WTC11 (cell line): ENCODE measurements at regions not wholly inside any gene's neighbourhood (a gene's known extent, or its start where the extent isn't known, plus 50 kb on each side); places are given as distances from the start of the nearest gene placed in this dataset.

Experiments used
- ATAC-seq: fragments of 200-7000 bp; cut with Tn5 transposase; 2 replicates; pipeline ENCODE4 v1.10.0; 2021; ENCODE audit warnings: mild to moderate bottlenecking, moderate library complexity
- CTCF ChIA-PET: fragments of 300-600 bp; sonication (Branson Sonifier 250); formaldehyde crosslinking; loops from one replicate; lab custom pipeline; 2021; ENCODE audit warnings: antibody characterized with exemption; lab: Charles Lee
- POLR2A ChIA-PET: fragments of 350-600 bp; sonication (Branson Sonifier 250); formaldehyde crosslinking; loops from one replicate; lab custom pipeline; 2021; ENCODE audit warnings: antibody characterized with exemption; lab: Charles Lee
- DNase-seq: peaks from one replicate; pipeline ENCODE4 v3.0.0; 2021; ENCODE audit warnings: low spot score
- H3K27ac Mint-ChIP-seq: 2 replicates; pipeline ENCODE4 v1.8.0; 2021; ENCODE audit warnings: mixed read lengths
- H3K27me3 Mint-ChIP-seq: 2 replicates; pipeline ENCODE4 v1.8.0; 2021; ENCODE audit warnings: low read depth, mild to moderate bottlenecking, moderate library complexity, mixed read lengths
- H3K36me3 Mint-ChIP-seq: 2 replicates; pipeline ENCODE4 v1.8.0; 2021; ENCODE audit warnings: mixed read lengths
- H3K4me1 Mint-ChIP-seq: 2 replicates; pipeline ENCODE4 v1.8.0; 2022; ENCODE audit warnings: mixed read lengths
- H3K4me3 Mint-ChIP-seq: 2 replicates; pipeline ENCODE4 v1.8.0; 2021; ENCODE audit warnings: mild to moderate bottlenecking, moderate library complexity, mixed read lengths
- H3K9me3 Mint-ChIP-seq: 2 replicates; pipeline ENCODE4 v1.8.0; 2021; ENCODE audit warnings: mixed read lengths
- CREM ChIP-seq: sonication (generic); formaldehyde crosslinking; IDR thresholded peaks from 2 replicates; pipeline ENCODE4 v1.8.1; 2022; ENCODE audit warnings: mild to moderate bottlenecking, missing genetic modification reagents, moderate library complexity
- CTCF ChIP-seq: fragments of 200-600 bp; IDR thresholded peaks from 2 replicates; pipeline ENCODE4 v1.8.0; 2022; ENCODE audit warnings: antibody characterized with exemption
- FOXJ3 ChIP-seq: sonication (generic); formaldehyde crosslinking; IDR thresholded peaks from 2 replicates; pipeline ENCODE4 v1.9.0; 2021; ENCODE audit warnings: missing genetic modification reagents, mild to moderate bottlenecking, borderline replicate concordance
- FOXK1 ChIP-seq: sonication (generic); formaldehyde crosslinking; IDR thresholded peaks from 2 replicates; pipeline ENCODE4 v1.8.0; 2022; ENCODE audit warnings: mild to moderate bottlenecking, moderate library complexity, missing genetic modification reagents
- FOXP1 ChIP-seq: sonication (generic); formaldehyde crosslinking; IDR thresholded peaks from 2 replicates; pipeline ENCODE4 v1.8.0; 2022; ENCODE audit warnings: missing genetic modification reagents, mild to moderate bottlenecking, moderate library complexity, borderline replicate concordance
- GABPB1 ChIP-seq: sonication (generic); formaldehyde crosslinking; IDR thresholded peaks from 2 replicates; pipeline ENCODE4 v1.8.1; 2023; ENCODE audit warnings: mild to moderate bottlenecking, missing genetic modification reagents
- HMGA2 ChIP-seq: fragments of 250-450 bp; sonication (Bioruptor Pico); IDR thresholded peaks from 2 replicates; pipeline ENCODE4 v1.4.0; 2021; ENCODE audit warnings: mild to moderate bottlenecking, moderate library complexity
- JAZF1 ChIP-seq: fragments of 250-450 bp; sonication (Bioruptor Pico); IDR thresholded peaks from 2 replicates; pipeline ENCODE4 v1.9.0; 2021; ENCODE audit warnings: moderate library complexity, mild to moderate bottlenecking, inconsistent platforms
- JUN ChIP-seq: sonication (generic); formaldehyde crosslinking; IDR thresholded peaks from 2 replicates; pipeline ENCODE4 v1.8.0; 2023; ENCODE audit warnings: mild to moderate bottlenecking, missing genetic modification reagents
- MXD4 ChIP-seq: fragments of 250-450 bp; sonication (Bioruptor Pico); IDR thresholded peaks from 2 replicates; pipeline ENCODE4 v1.8.0; 2021; ENCODE audit warnings: mild to moderate bottlenecking, moderate library complexity, borderline replicate concordance
- NR1H2 ChIP-seq: sonication (generic); formaldehyde crosslinking; IDR thresholded peaks from 2 replicates; pipeline ENCODE4 v1.9.0; 2021; ENCODE audit warnings: mild to moderate bottlenecking, moderate library complexity, missing genetic modification reagents
- NR3C1 ChIP-seq: sonication (generic); formaldehyde crosslinking; conservative IDR thresholded peaks from 2 replicates; pipeline ENCODE4 v1.8.1; 2023; ENCODE audit warnings: low read depth, mild to moderate bottlenecking, missing genetic modification reagents
- RORB ChIP-seq: fragments of 250-450 bp; sonication (Bioruptor Pico); IDR thresholded peaks from 2 replicates; pipeline ENCODE4 v1.9.0; 2021; ENCODE audit warnings: mild to moderate bottlenecking
- SMAD3 ChIP-seq: sonication (generic); formaldehyde crosslinking; IDR thresholded peaks from 2 replicates; pipeline ENCODE4 v1.8.0; 2022; ENCODE audit warnings: missing genetic modification reagents, mild to moderate bottlenecking, borderline replicate concordance
- STAT6 ChIP-seq: sonication (generic); formaldehyde crosslinking; conservative IDR thresholded peaks from 2 replicates; pipeline ENCODE4 v1.8.1; 2023; ENCODE audit warnings: mild to moderate bottlenecking, low read depth, missing genetic modification reagents, moderate library complexity
- TP53 ChIP-seq: sonication (generic); formaldehyde crosslinking; IDR thresholded peaks from 2 replicates; pipeline ENCODE4 v1.8.1; 2023; ENCODE audit warnings: mild to moderate bottlenecking, missing genetic modification reagents
- ZBTB21 ChIP-seq: sonication (generic); formaldehyde crosslinking; IDR thresholded peaks from 2 replicates; pipeline ENCODE4 v1.8.1; 2023; ENCODE audit warnings: mild to moderate bottlenecking, missing genetic modification reagents, borderline replicate concordance
- ZMAT4 ChIP-seq: fragments of 250-450 bp; sonication (Bioruptor Pico); IDR thresholded peaks from 2 replicates; pipeline ENCODE4 v1.9.0; 2021; ENCODE audit warnings: mild to moderate bottlenecking
- ZNF532 ChIP-seq: fragments of 250-450 bp; sonication (Bioruptor Pico); IDR thresholded peaks from 2 replicates; pipeline ENCODE4 v1.9.0; 2021; ENCODE audit warnings: mild to moderate bottlenecking, borderline replicate concordance
- ZSCAN18 ChIP-seq: fragments of 250-450 bp; sonication (Bioruptor Pico); IDR thresholded peaks from 2 replicates; pipeline ENCODE4 v2.1.2; 2022; ENCODE audit warnings: mild to moderate bottlenecking, moderate library complexity
- TF ChIP-seq, protein P1 (sequence below): sonication (generic); formaldehyde crosslinking; IDR thresholded peaks from 2 replicates; pipeline ENCODE4 v1.8.0; 2022; ENCODE audit warnings: mild to moderate bottlenecking, missing genetic modification reagents

DNA sequence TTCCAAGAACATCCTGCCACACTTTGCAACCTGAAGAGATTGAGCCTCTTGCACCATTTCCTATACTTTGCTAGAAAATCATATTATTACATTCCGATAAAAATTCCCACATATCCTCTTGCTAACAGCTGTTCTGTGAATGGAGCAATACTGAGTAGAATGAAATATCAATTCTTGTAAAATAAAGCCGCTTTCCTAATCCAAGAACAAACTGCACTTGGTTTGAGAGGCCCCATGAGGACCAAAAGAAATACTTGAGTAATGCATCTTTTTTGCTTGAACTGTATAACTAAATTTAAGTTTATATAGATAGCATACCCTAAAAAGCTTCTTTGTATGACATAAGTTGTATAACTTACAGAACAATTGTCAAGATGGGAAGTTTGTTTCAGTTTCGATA lies 632.4 kb upstream of the SLC8A1 start (continued):
- TF ChIP-seq JAZF1 (CRISPR knock-in tag), result no peak
- TF ChIP-seq FOXK1 (CRISPR knock-in tag), result no peak
- TF ChIP-seq GABPB1 (CRISPR knock-in tag), result no peak
- no peak for TF ChIP-seq CTCF
- TF ChIP-seq NR1H2 (CRISPR knock-in tag), result no peak
- no peak for TF ChIP-seq FOXP1
- TF ChIP-seq ZBTB21 (CRISPR knock-in tag), result no peak
- no peak for TF ChIP-seq MXD4
- TF ChIP-seq TP53 (CRISPR knock-in tag), result no peak
- TF ChIP-seq HMGA2 (CRISPR knock-in tag), result no peak
- TF ChIP-seq ZSCAN18 (CRISPR knock-in tag), result no peak
- TF ChIP-seq, all 79 proteins: peak for 0

DNA sequence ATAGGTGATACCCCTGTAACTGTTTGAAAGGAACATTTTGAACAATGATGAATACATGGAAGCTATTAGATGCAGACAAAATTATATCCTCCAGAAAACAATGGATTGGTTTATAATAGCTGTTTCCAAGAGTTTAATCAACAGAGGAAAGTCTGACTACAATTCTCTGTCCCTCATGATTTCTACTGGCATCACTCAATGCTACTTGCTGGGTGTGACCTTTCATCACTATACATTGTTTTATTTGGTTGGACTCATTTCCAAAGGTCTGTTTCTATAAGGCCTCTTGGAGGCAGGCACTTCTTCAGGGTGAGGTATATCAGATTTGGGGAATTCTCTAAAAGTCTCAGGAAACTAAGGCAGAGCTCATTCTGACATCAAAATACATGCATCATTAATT lies 636.1 kb upstream of the SLC8A1 start:
- Mint-ChIP-seq H3K27ac (no peak overlapping the region), H3K4me3 (no peak overlapping the region), H3K9me3 (peaks cover 3% of the 10 kb centered on the region; the same call in 1 of the 2 replicates), H3K36me3 (no peaks in the 10 kb centered on the region), H3K27me3 (no peaks in the 10 kb centered on the region), H3K4me1 (0 out of 2 replicates have a peak, but pooled peaks cover 3% of the 10 kb centered on the region)
- CTCF ChIA-PET, result no interaction called here
- POLR2A ChIA-PET, result no interaction called here
- no peak for ATAC-seq
- no peak for DNase-seq
- TF ChIP-seq, protein P1, sequence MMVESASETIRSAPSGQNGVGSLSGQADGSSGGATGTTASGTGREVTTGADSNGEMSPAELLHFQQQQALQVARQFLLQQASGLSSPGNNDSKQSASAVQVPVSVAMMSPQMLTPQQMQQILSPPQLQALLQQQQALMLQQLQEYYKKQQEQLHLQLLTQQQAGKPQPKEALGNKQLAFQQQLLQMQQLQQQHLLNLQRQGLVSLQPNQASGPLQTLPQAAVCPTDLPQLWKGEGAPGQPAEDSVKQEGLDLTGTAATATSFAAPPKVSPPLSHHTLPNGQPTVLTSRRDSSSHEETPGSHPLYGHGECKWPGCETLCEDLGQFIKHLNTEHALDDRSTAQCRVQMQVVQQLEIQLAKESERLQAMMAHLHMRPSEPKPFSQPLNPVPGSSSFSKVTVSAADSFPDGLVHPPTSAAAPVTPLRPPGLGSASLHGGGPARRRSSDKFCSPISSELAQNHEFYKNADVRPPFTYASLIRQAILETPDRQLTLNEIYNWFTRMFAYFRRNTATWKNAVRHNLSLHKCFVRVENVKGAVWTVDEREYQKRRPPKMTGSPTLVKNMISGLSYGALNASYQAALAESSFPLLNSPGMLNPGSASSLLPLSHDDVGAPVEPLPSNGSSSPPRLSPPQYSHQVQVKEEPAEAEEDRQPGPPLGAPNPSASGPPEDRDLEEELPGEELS (CRISPR knock-in tag), result no peak
- no peak for TF ChIP-seq RORB
- no peak for TF ChIP-seq STAT6
- TF ChIP-seq FOXK1 (CRISPR knock-in tag), result no peak
- TF ChIP-seq JUN (CRISPR knock-in tag), result no peak
- no peak for TF ChIP-seq NR3C1 (CRISPR knock-in tag)
- TF ChIP-seq CREM (CRISPR knock-in tag), result no peak
- TF ChIP-seq ZMAT4 (CRISPR knock-in tag), result no peak
- no peak for TF ChIP-seq ZNF532 (CRISPR knock-in tag)
- TF ChIP-seq CTCF, result no peak
- TF ChIP-seq SMAD3 (CRISPR knock-in tag), result no peak
- no peak for TF ChIP-seq FOXJ3 (CRISPR knock-in tag)
